ENCODE measurements at regions not wholly inside any gene's neighbourhood (a gene's known extent, or its start where the extent isn't known, plus 50 kb on each side); places are given as distances from the start of the nearest gene placed in this dataset.

GRCh38 chr1:244199902-244200301 lies 148.8 kb downstream of the ZBTB18 start:
- Histone ChIP-seq H3K9ac (ENCODE audit: insufficient read depth in 1 of 2, low read length in 2 of 2) (no peak overlapping the region), H3K27me3 (ENCODE audit: control insufficient read depth in 3 of 3, insufficient read depth in 3 of 3, low read length in 2 of 3) (no peaks in the 10 kb centered on the region), H3K9me3 (ENCODE audit: control insufficient read depth in 4 of 4, insufficient read depth in 3 of 4, low read length in 3 of 4) (peaks cover 0 to 2% (median 0%) of the 10 kb centered on the region in 4 donors), H3K27ac (ENCODE audit: low read depth in 1 of 2, low read length in 1 of 2) (no peak overlapping the region), H3K4me1 (ENCODE audit: control insufficient read depth in 5 of 5, insufficient read depth in 5 of 5, low read length in 5 of 5) (peaks cover 0 to 4% (median 0%) of the 10 kb centered on the region in 5 donors), H3K4me3 (no peak overlapping the region), H3K36me3 (ENCODE audit: control insufficient read depth in 4 of 4, insufficient read depth in 4 of 4, low read length in 4 of 4) (no peaks in the 10 kb centered on the region)
- no peak for TF ChIP-seq CTCF (IDR thresholded peaks at IDR 0.05; ENCODE audit: control extremely low read depth, extremely low read depth)
- 97 to 98% methylated on average over 4 of the region's 4 CpGs for WGBS, 2 donors
- ATAC-seq (ENCODE audit: insufficient read depth, low FRiP score) (no peak), DNase-seq (no peak)

GRCh38 chr1:244200596-244200995 lies 149.5 kb downstream of the ZBTB18 start:
- 93 to 95% methylated on average over 8 of the region's 8 CpGs for WGBS, 2 donors
- H3K36me3 ChIP-seq (ENCODE audit: control insufficient read depth in 4 of 4, insufficient read depth in 4 of 4, low read length in 4 of 4), result no peaks in the 10 kb centered on the region
- H3K27me3 ChIP-seq (ENCODE audit: control insufficient read depth in 3 of 3, insufficient read depth in 3 of 3, low read length in 2 of 3), result no peaks in the 10 kb centered on the region
- H3K9ac ChIP-seq (ENCODE audit: insufficient read depth in 1 of 2, low read length in 2 of 2), result no peak overlapping the region
- no peak for ATAC-seq (ENCODE audit: insufficient read depth, low FRiP score)
- DNase-seq, result no peak
- H3K9me3 ChIP-seq (ENCODE audit: control insufficient read depth in 4 of 4, insufficient read depth in 3 of 4, low read length in 3 of 4), result peaks cover 0 to 3% (median 0%) of the 10 kb centered on the region in 4 donors
- no peak overlapping the region for H3K27ac ChIP-seq (ENCODE audit: low read depth in 1 of 2, low read length in 1 of 2)
- peaks cover 0 to 4% (median 0%) of the 10 kb centered on the region in 5 donors for H3K4me1 ChIP-seq (ENCODE audit: control insufficient read depth in 5 of 5, insufficient read depth in 5 of 5, low read length in 5 of 5)
- no peak overlapping the region for H3K4me3 ChIP-seq
- no peak for TF ChIP-seq CTCF (IDR thresholded peaks at IDR 0.05; ENCODE audit: control extremely low read depth, extremely low read depth)

GRCh38 chr1:244201750-244202149 lies 150.7 kb downstream of the ZBTB18 start:
- TF ChIP-seq CTCF (IDR thresholded peaks at IDR 0.05; ENCODE audit: control extremely low read depth, extremely low read depth), result no peak
- DNase-seq (no peak), ATAC-seq (ENCODE audit: insufficient read depth, low FRiP score) (no peak)
- H3K4me1 ChIP-seq (ENCODE audit: control insufficient read depth in 5 of 5, insufficient read depth in 5 of 5, low read length in 5 of 5), result peaks cover 0 to 4% (median 0%) of the 10 kb centered on the region in 5 donors
- H3K36me3 ChIP-seq (ENCODE audit: control insufficient read depth in 4 of 4, insufficient read depth in 4 of 4, low read length in 4 of 4), result no peaks in the 10 kb centered on the region
- H3K27me3 ChIP-seq (ENCODE audit: control insufficient read depth in 3 of 3, insufficient read depth in 3 of 3, low read length in 2 of 3), result no peaks in the 10 kb centered on the region
- H3K4me3 ChIP-seq, result no peak overlapping the region
- no peak overlapping the region for H3K9ac ChIP-seq (ENCODE audit: insufficient read depth in 1 of 2, low read length in 2 of 2)
- H3K27ac ChIP-seq (ENCODE audit: low read depth in 1 of 2, low read length in 1 of 2), result no peak overlapping the region
- WGBS, 2 donors, result 94 to 96% methylated on average over 8 of the region's 8 CpGs
- H3K9me3 ChIP-seq (ENCODE audit: control insufficient read depth in 4 of 4, insufficient read depth in 3 of 4, low read length in 3 of 4), result peaks cover 0 to 3% (median 0%) of the 10 kb centered on the region in 4 donors

- Histone ChIP-seq H3K27me3 (ENCODE audit: control insufficient read depth in 3 of 3, insufficient read depth in 3 of 3, low read length in 2 of 3) (no peaks in the 10 kb centered on the region), H3K4me3 (no peak overlapping the region), H3K4me1 (ENCODE audit: control insufficient read depth in 5 of 5, insufficient read depth in 5 of 5, low read length in 5 of 5) (peaks cover 0 to 4% (median 0%) of the 10 kb centered on the region in 5 donors), H3K9ac (ENCODE audit: insufficient read depth in 1 of 2, low read length in 2 of 2) (no peak overlapping the region), H3K36me3 (ENCODE audit: control insufficient read depth in 4 of 4, insufficient read depth in 4 of 4, low read length in 4 of 4) (no peaks in the 10 kb centered on the region), H3K27ac (ENCODE audit: low read depth in 1 of 2, low read length in 1 of 2) (no peak overlapping the region), H3K9me3 (ENCODE audit: control insufficient read depth in 4 of 4, insufficient read depth in 3 of 4, low read length in 3 of 4) (peaks cover 0 to 2% (median 0%) of the 10 kb centered on the region in 4 donors)
- no peak for ATAC-seq (ENCODE audit: insufficient read depth, low FRiP score)
- 88 to 91% methylated on average over 9 of the region's 9 CpGs for WGBS, 2 donors
- no peak for TF ChIP-seq CTCF (IDR thresholded peaks at IDR 0.05; ENCODE audit: control extremely low read depth, extremely low read depth)
- no peak for DNase-seq
Observed at GRCh38 chr1:244204004-244204403, 152.9 kb downstream of the ZBTB18 start.

All from lung (tissue), 11 donors.